CD4-positive, alpha-beta T cell (primary cell): ENCODE measurements at regions not wholly inside any gene's neighbourhood (a gene's known extent, or its start where the extent isn't known, plus 50 kb on each side); places are given as distances from the start of the nearest gene placed in this dataset.
"Not testable (repeated sequence)": the region's sequence is repeated elsewhere in the genome, so short reads cannot be mapped to it uniquely, and the experiment has no call there.

ENCODE experiments used
- ATAC-seq: fragments of 200-7000 bp; cut with Tn5 transposase; one replicate; pipeline ENCODE4 v1.10.0; 2022; ENCODE audit warnings: mild to moderate bottlenecking; ENCODE audit not compliant: poor library complexity
- CTCF ChIA-PET: fragments of 350-600 bp; sonication (Branson Sonifier 250); formaldehyde crosslinking; loops from one replicate; lab custom pipeline; 2021; ENCODE audit warnings: antibody characterized with exemption, inconsistent platforms; lab: Charles Lee
- POLR2A ChIA-PET: fragments of 350-600 bp; sonication (Branson Sonifier 250); formaldehyde crosslinking; loops from one replicate; lab custom pipeline; 2021; ENCODE audit warnings: antibody characterized with exemption, inconsistent platforms; lab: Charles Lee
- DNase-seq, 14 experiments: peaks; one replicate each; pipeline ENCODE4 v3.0.0-alpha.2; 2013 to 2020; ENCODE audit warnings: mixed read lengths in 2 of 14
- H3K27ac ChIP-seq, 2 donors: one replicate each; pipeline versions ENCODE4 v1.5.1 to v1.7.0; 2013; ENCODE audit warnings: low read length in 2 of 2, low read depth in 1 of 2, mild to moderate bottlenecking in 1 of 2
- H3K27me3 ChIP-seq, 2 experiments: 1 replicate in 1 of 2; 2 replicates in 1 of 2; pipeline versions ENCODE4 v1.6.1 to v1.7.0; 2013; ENCODE audit warnings: low read length in 2 of 2, control low read depth in 1 of 2, mild to moderate bottlenecking in 1 of 2, moderate library complexity in 1 of 2; ENCODE audit not compliant: insufficient read depth in 2 of 2, control insufficient read depth in 1 of 2
- H3K36me3 ChIP-seq: one replicate; pipeline ENCODE4 v1.6.1; 2013; ENCODE audit warnings: low read length, control low read depth; ENCODE audit not compliant: insufficient read depth
- H3K4me1 ChIP-seq: one replicate; pipeline ENCODE4 v1.6.1; 2013; ENCODE audit warnings: low read length, control low read depth; ENCODE audit not compliant: insufficient read depth
- H3K4me3 ChIP-seq: one replicate; pipeline ENCODE4 v1.5.1; 2013; ENCODE audit warnings: mild to moderate bottlenecking, low read length, moderate library complexity
- H3K9me3 ChIP-seq, 2 experiments: 1 replicate in 1 of 2; 2 replicates in 1 of 2; pipeline versions ENCODE4 v1.6.1 to v1.7.0; 2013; ENCODE audit warnings: low read length in 2 of 2, mild to moderate bottlenecking in 2 of 2, control low read depth in 1 of 2, moderate library complexity in 1 of 2; ENCODE audit not compliant: control insufficient read depth in 1 of 2, insufficient read depth in 1 of 2
- H3K27ac Mint-ChIP-seq: one replicate; pipeline ENCODE4 v1.8.0; 2020; ENCODE audit warnings: mixed read lengths
- H3K27me3 Mint-ChIP-seq: one replicate; pipeline ENCODE4 v1.8.0; 2021; ENCODE audit warnings: mixed read lengths
- H3K36me3 Mint-ChIP-seq: one replicate; pipeline ENCODE4 v1.8.0; 2021; ENCODE audit warnings: low read depth, mixed read lengths
- H3K4me1 Mint-ChIP-seq: one replicate; pipeline ENCODE4 v1.8.0; 2021; ENCODE audit warnings: low read depth, mixed read lengths
- H3K4me3 Mint-ChIP-seq: one replicate; pipeline ENCODE4 v1.8.0; 2020; ENCODE audit warnings: mild to moderate bottlenecking, mixed read lengths
- H3K9me3 Mint-ChIP-seq: one replicate; pipeline ENCODE4 v1.8.0; 2020; ENCODE audit warnings: mixed read lengths
- CTCF ChIP-seq: fragments of 200-600 bp; IDR thresholded peaks from one replicate; pipeline ENCODE4 v1.8.0; 2022; ENCODE audit warnings: antibody characterized with exemption, mild to moderate bottlenecking
- intact Hi-C, 2 experiments: fragments of 100-400 bp; cut with DNase I in 1 of 2; cut with micrococcal nuclease in 1 of 2; formaldehyde crosslinking; loops; one replicate each; pipeline versions ENCODE4 v1.15.1 to v1.9.0; 2023 to 2025; cut with DNase I, micrococcal nuclease

GRCh38 chr19:31483226-31483857, 134.1 kb upstream of the TSHZ3 start:
- Histone ChIP-seq H3K9me3 (peaks cover 0 to 13% of the 10 kb centered on the region in 2 experiments), H3K36me3 (no peaks in the 10 kb centered on the region), H3K4me1 (no peaks in the 10 kb centered on the region), H3K27ac (no peak overlapping the region), H3K27me3 (no peaks in the 10 kb centered on the region), H3K4me3 (no peak overlapping the region)
- Mint-ChIP-seq H3K27ac (no peak overlapping the region), H3K4me1 (no peaks in the 10 kb centered on the region), H3K36me3 (no peaks in the 10 kb centered on the region), H3K27me3 (peaks cover 8% of the 10 kb centered on the region), H3K4me3 (no peak overlapping the region), H3K9me3 (peaks cover 16% of the 10 kb centered on the region)
- TF ChIP-seq CTCF = no peak
- ATAC-seq (no peak), DNase-seq (no peak)
- intact Hi-C loops = no loop called here
- CTCF ChIA-PET = no interaction called here
- POLR2A ChIA-PET = no interaction called here

- DNase-seq, ATAC-seq, H3K36me3 ChIP-seq, H3K36me3 Mint-ChIP-seq, intact Hi-C loops, H3K4me1 Mint-ChIP-seq, H3K4me1 ChIP-seq, POLR2A ChIA-PET, H3K27ac ChIP-seq, H3K4me3 ChIP-seq, H3K27ac Mint-ChIP-seq, CTCF ChIA-PET, H3K4me3 Mint-ChIP-seq, H3K27me3 Mint-ChIP-seq, H3K27me3 ChIP-seq: not testable (repeated sequence)
- peaks cover 0 to 11% of the 10 kb centered on the region in 2 experiments for H3K9me3 ChIP-seq
- peaks cover 16% of the 10 kb centered on the region for H3K9me3 Mint-ChIP-seq
These were observed 135.7 kb upstream of the TSHZ3 start for GRCh38 chr19:31484858-31485410.

DNA sequence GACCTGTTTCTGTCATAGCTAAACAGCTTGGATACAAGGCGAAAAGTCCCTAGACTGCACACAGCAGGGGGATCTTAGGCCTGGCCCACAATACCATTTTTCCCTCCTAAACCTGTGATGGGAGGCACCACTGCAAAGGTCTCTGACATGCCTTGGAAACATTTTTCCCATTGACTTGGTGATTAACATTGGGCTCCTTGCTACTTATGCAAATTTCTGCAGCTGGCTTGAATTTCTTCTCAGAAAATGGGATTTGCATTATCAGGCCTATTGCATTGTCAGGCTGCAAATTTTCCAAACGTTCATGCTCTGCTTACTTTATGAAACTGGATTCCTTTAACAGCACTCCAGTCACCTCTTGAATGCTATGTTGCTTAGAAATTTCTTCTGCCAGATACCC, 136.2 kb upstream of the TSHZ3 start:
- intact Hi-C loops = no loop called here
- Histone ChIP-seq H3K36me3 (no peaks in the 10 kb centered on the region), H3K27me3 (no peaks in the 10 kb centered on the region), H3K27ac (no peak overlapping the region), H3K9me3 (peaks cover 0 to 11% of the 10 kb centered on the region in 2 experiments), H3K4me1 (no peaks in the 10 kb centered on the region), H3K4me3 (no peak overlapping the region)
- peaks cover 3% of the 10 kb centered on the region for H3K27me3 Mint-ChIP-seq
- ChIA-PET CTCF (no interaction called here), POLR2A (no interaction called here)
- H3K36me3 Mint-ChIP-seq = no peaks in the 10 kb centered on the region
- H3K4me3 Mint-ChIP-seq = no peak overlapping the region
- TF ChIP-seq CTCF = no peak
- H3K4me1 Mint-ChIP-seq = no peaks in the 10 kb centered on the region
- ATAC-seq = no peak
- DNase-seq = no peak
- peaks cover 16% of the 10 kb centered on the region for H3K9me3 Mint-ChIP-seq
- H3K27ac Mint-ChIP-seq = no peak overlapping the region

- intact Hi-C loops = no loop called here
These were observed 142.0 kb upstream of the TSHZ3 start for GRCh38 chr19:31491242-31491641.

More at GRCh38 chr19:31491242-31491641, 142.0 kb upstream of the TSHZ3 start:
- ATAC-seq (no peak), DNase-seq (no peak)
- no peak overlapping the region for H3K4me3 Mint-ChIP-seq
- H3K27me3 Mint-ChIP-seq = no peaks in the 10 kb centered on the region
- peaks cover 0 to 3% of the 10 kb centered on the region in 2 experiments for H3K9me3 ChIP-seq
- H3K36me3 Mint-ChIP-seq = no peaks in the 10 kb centered on the region
- no peak overlapping the region for H3K27ac ChIP-seq
- no peak for TF ChIP-seq CTCF
- no peaks in the 10 kb centered on the region for H3K36me3 ChIP-seq
- no peaks in the 10 kb centered on the region for H3K4me1 Mint-ChIP-seq
- H3K27me3 ChIP-seq = no peaks in the 10 kb centered on the region
- no peak overlapping the region for H3K4me3 ChIP-seq
- peaks cover 2% of the 10 kb centered on the region for H3K9me3 Mint-ChIP-seq
- POLR2A ChIA-PET = no interaction called here
- no peaks in the 10 kb centered on the region for H3K4me1 ChIP-seq
- H3K27ac Mint-ChIP-seq = no peak overlapping the region
- CTCF ChIA-PET = no interaction called here
